GM23248 (cell line): ENCODE measurements at regions not wholly inside any gene's neighbourhood (a gene's known extent, or its start where the extent isn't known, plus 50 kb on each side); places are given as distances from the start of the nearest gene placed in this dataset.

Experiments
- EZH2 ChIP-seq: fragments of 200-600 bp; sonication (generic); IDR thresholded peaks from 2 replicates; pipeline ENCODE4 v1.6.1; 2018; ENCODE audit warnings: antibody characterized with exemption, mild to moderate bottlenecking; ENCODE audit not compliant: insufficient read depth, poor library complexity, severe bottlenecking
- EZH2phosphoT487 ChIP-seq: fragments of 200-600 bp; sonication (generic); IDR thresholded peaks from 2 replicates; pipeline ENCODE4 v1.6.1; 2018; ENCODE audit warnings: antibody characterized with exemption, moderate library complexity, mild to moderate bottlenecking, low read depth; ENCODE audit not compliant: insufficient read depth

DNA sequence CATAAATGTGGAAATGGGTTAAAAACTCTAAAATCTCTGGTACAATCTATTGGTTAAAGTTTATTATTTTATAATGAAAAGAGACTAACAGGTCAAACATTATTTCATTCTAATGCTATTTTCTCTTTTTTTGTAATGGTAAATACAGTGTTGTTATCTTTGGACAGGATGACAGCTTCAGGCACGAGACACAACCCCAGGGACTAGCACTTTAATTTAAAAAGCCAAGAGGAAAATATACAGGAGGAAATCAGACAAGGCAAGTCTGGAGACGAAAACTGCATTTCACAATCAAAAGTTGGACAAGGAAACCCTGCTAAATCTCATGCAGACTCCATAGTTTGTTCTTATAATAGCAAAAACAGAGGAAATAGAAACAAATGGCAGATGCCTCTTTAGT, 589.1 kb upstream of the CDH8 start:
- no peak for TF ChIP-seq EZH2
- TF ChIP-seq EZH2phosphoT487, result no peak
